PC-9 (cell line): ENCODE measurements at regions not wholly inside any gene's neighbourhood (a gene's known extent, or its start where the extent isn't known, plus 50 kb on each side); places are given as distances from the start of the nearest gene placed in this dataset.

Experiments used
- BruUV-seq: library from RNA; stranded (reverse); fragments of 400-500 nt; replicated peaks from 2 replicates; lab custom pipeline; 2021; lab: Mats Ljungman, UMichigan
- CTCF ChIA-PET: fragments of 300-600 bp; sonication (Branson Sonifier 250); formaldehyde crosslinking; loops from one replicate; lab custom pipeline; 2022; ENCODE audit warnings: antibody characterized with exemption; lab: Charles Lee
- POLR2A ChIA-PET: fragments of 300-600 bp; sonication (Branson Sonifier 250); formaldehyde crosslinking; loops from one replicate; lab custom pipeline; 2022; ENCODE audit warnings: antibody characterized with exemption; ENCODE audit not compliant: unreplicated experiment; lab: Charles Lee
- DNase-seq, 2 experiments: peaks; one replicate each; pipeline versions ENCODE4 v3.0.0 to v3.0.0-alpha.2; 2015 to 2022; ENCODE audit warnings: mixed read lengths in 1 of 2
- H2AFZ ChIP-seq: fragments of 200-600 bp; sonication (generic); 2 replicates; pipeline ENCODE4 v1.8.1; 2017; ENCODE audit warnings: antibody characterized with exemption
- H3F3A ChIP-seq: fragments of 200-600 bp; sonication (generic); 2 replicates; pipeline ENCODE4 v1.8.1; 2017; ENCODE audit warnings: antibody characterized with exemption, mild to moderate bottlenecking, low read depth; ENCODE audit not compliant: insufficient read depth
- H3K27ac ChIP-seq: fragments of 200-600 bp; sonication (generic); 2 replicates; pipeline ENCODE4 v1.6.1; 2016; ENCODE audit warnings: mixed run types
- H3K27me3 ChIP-seq: fragments of 200-600 bp; sonication (generic); 2 replicates; pipeline ENCODE4 v1.6.1; 2016; ENCODE audit warnings: low read depth, mixed run types; ENCODE audit not compliant: insufficient read depth
- H3K36me3 ChIP-seq: fragments of 200-600 bp; sonication (generic); 2 replicates; pipeline ENCODE4 v1.6.1; 2016; ENCODE audit warnings: low read depth, mixed run types
- H3K4me1 ChIP-seq: fragments of 200-600 bp; sonication (generic); replicated peaks from 2 replicates; pipeline ENCODE4 v1.6.1; 2016; ENCODE audit warnings: mixed run types; ENCODE audit not compliant: insufficient read depth
- H3K4me2 ChIP-seq: fragments of 200-600 bp; sonication (generic); 2 replicates; pipeline ENCODE4 v1.6.1; 2017; ENCODE audit warnings: mixed run types
- H3K4me3 ChIP-seq: fragments of 200-600 bp; sonication (generic); 2 replicates; pipeline ENCODE4 v1.6.1; 2016; ENCODE audit warnings: mixed run types
- H3K79me2 ChIP-seq: fragments of 200-600 bp; sonication (generic); 2 replicates; pipeline ENCODE4 v1.6.1; 2017; ENCODE audit warnings: low read depth, mixed run types
- H3K9me2 ChIP-seq: fragments of 200-600 bp; sonication (generic); 2 replicates; pipeline ENCODE4 v1.8.1; 2017; ENCODE audit warnings: mild to moderate bottlenecking; ENCODE audit not compliant: insufficient read depth
- H3K9me3 ChIP-seq: fragments of 200-600 bp; sonication (generic); 2 replicates; pipeline ENCODE4 v1.8.1; 2016; ENCODE audit warnings: low read depth; ENCODE audit not compliant: insufficient read depth
- H4K20me1 ChIP-seq: fragments of 200-600 bp; sonication (generic); 2 replicates; pipeline ENCODE4 v1.8.1; 2017; ENCODE audit not compliant: insufficient read depth
- EZH2 ChIP-seq: fragments of 200-600 bp; sonication (generic); IDR thresholded peaks from 2 replicates; pipeline ENCODE4 v1.8.0; 2017; ENCODE audit warnings: antibody characterized with exemption, low read depth
- intact Hi-C: fragments of 100-400 bp; cut with micrococcal nuclease; formaldehyde crosslinking; loops from one replicate; pipeline ENCODE4 v1.10.0; 2022; ENCODE audit not compliant: unreplicated experiment
- TF ChIP-seq, protein P1 (sequence below): fragments of 200-600 bp; sonication (generic); conservative IDR thresholded peaks from 2 replicates; pipeline ENCODE4 v1.6.1; 2017; ENCODE audit warnings: mixed run types, antibody characterized with exemption, mild to moderate bottlenecking, moderate library complexity

DNA sequence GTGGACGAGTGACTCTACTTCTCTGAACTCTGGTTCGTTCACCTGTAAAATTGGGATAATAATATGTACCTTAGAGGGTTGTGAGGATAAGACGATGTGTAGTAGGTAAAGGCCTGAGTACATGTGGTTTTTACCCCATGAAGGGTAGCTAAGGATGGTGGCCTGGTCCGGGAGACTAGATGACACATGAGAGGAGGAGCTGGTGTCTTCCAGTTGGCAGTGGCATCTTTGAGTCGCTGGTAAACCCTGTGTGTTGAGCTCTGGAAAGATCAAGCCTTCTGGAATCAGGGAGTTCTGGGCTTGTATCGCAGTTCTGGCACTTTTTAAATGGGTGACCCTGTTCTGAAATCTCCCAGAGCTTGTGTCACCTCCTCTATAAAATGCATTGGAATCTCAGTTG, 166.4 kb upstream of the ZNF618 start:
- no peak for DNase-seq
- no TSS peak for BruUV-seq
- Histone ChIP-seq H3F3A (no peaks in the 10 kb centered on the region), H3K36me3 (no peaks in the 10 kb centered on the region), H3K9me2 (no peaks in the 10 kb centered on the region), H3K4me1 (no peaks in the 10 kb centered on the region), H4K20me1 (no peaks in the 10 kb centered on the region), H3K9me3 (no peaks in the 10 kb centered on the region), H2AFZ (no peak overlapping the region), H3K27ac (no peak overlapping the region), H3K27me3 (peaks cover 57% of the 10 kb centered on the region), H3K4me3 (no peak overlapping the region), H3K4me2 (no peak overlapping the region), H3K79me2 (no peaks in the 10 kb centered on the region)
- intact Hi-C loops: no loop called here
- CTCF ChIA-PET: no interaction called here
- POLR2A ChIA-PET: no interaction called here
- TF ChIP-seq, protein P1, sequence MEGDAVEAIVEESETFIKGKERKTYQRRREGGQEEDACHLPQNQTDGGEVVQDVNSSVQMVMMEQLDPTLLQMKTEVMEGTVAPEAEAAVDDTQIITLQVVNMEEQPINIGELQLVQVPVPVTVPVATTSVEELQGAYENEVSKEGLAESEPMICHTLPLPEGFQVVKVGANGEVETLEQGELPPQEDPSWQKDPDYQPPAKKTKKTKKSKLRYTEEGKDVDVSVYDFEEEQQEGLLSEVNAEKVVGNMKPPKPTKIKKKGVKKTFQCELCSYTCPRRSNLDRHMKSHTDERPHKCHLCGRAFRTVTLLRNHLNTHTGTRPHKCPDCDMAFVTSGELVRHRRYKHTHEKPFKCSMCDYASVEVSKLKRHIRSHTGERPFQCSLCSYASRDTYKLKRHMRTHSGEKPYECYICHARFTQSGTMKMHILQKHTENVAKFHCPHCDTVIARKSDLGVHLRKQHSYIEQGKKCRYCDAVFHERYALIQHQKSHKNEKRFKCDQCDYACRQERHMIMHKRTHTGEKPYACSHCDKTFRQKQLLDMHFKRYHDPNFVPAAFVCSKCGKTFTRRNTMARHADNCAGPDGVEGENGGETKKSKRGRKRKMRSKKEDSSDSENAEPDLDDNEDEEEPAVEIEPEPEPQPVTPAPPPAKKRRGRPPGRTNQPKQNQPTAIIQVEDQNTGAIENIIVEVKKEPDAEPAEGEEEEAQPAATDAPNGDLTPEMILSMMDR: no peak
- no peak for TF ChIP-seq EZH2

DNA sequence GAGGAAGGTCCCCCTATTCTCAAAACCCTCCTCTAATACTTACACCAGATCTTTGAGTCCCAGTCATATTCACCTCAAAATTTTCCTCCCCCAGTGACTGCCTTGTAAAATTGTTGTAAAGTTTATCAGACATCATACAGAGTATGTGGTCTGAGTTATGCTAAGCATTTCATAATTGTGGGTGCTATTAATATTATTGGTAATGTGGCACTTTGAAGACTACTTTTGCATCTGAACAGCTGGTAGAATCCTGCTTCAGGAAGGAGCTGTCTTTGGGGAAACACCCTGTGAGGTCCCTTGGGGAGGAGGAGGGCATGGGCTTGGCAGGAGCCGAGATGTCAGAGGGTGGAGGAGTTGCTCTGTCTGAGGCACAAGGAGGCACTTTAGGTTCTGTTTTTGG, 164.9 kb upstream of the ZNF618 start:
- no peaks in the 10 kb centered on the region for H4K20me1 ChIP-seq
- H3F3A ChIP-seq: no peaks in the 10 kb centered on the region
- no peak overlapping the region for H3K4me2 ChIP-seq
- H3K9me2 ChIP-seq: no peaks in the 10 kb centered on the region
- no peaks in the 10 kb centered on the region for H3K79me2 ChIP-seq
- peaks cover 71% of the 10 kb centered on the region for H3K27me3 ChIP-seq
- BruUV-seq: no TSS peak
- no peaks in the 10 kb centered on the region for H3K9me3 ChIP-seq
- H3K4me3 ChIP-seq: no peak overlapping the region
- intact Hi-C loops: no loop called here
- H3K4me1 ChIP-seq: no peaks in the 10 kb centered on the region
- no peak overlapping the region for H2AFZ ChIP-seq
- DNase-seq: no peak
- POLR2A ChIA-PET: interaction anchor here (0.7 kb wide), 1 partner anchor 20 kb away, joined by 11 read pairs; no protein-coding TSS in a partner anchor
- CTCF ChIA-PET: no interaction called here
- TF ChIP-seq, protein P1: no peak
- no peak for TF ChIP-seq EZH2
- H3K36me3 ChIP-seq: no peaks in the 10 kb centered on the region
- H3K27ac ChIP-seq: no peak overlapping the region

DNA sequence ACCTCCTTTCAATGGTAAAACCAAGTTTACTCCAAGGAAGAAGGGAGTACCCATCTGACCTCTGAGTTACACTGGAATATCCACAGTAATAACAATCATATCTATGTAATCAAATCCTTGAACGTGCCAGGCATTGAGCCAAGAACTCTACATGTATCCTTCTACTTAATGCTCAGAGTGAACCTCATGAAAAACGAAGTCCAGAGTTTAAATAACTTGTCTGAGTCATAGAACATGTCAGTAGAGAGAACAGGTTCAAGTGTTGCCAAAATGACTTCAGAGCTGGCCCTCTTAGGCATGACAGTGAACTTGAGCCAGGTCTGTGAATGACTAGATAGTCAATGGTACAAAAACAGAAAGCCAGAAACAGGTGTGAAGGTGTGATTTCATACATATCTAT, 164.1 kb upstream of the ZNF618 start:
- Histone ChIP-seq H3K27ac (no peak overlapping the region), H3K4me3 (no peak overlapping the region), H3K9me2 (no peaks in the 10 kb centered on the region), H4K20me1 (no peaks in the 10 kb centered on the region), H3F3A (no peaks in the 10 kb centered on the region), H3K79me2 (no peaks in the 10 kb centered on the region), H3K4me1 (no peaks in the 10 kb centered on the region), H3K36me3 (no peaks in the 10 kb centered on the region), H3K4me2 (no peak overlapping the region), H3K27me3 (peaks cover 75% of the 10 kb centered on the region), H2AFZ (no peak overlapping the region), H3K9me3 (no peaks in the 10 kb centered on the region)
- DNase-seq: no peak
- TF ChIP-seq EZH2: no peak
- TF ChIP-seq, protein P1: no peak
- BruUV-seq: no TSS peak
- ChIA-PET POLR2A (no interaction called here), CTCF (no interaction called here)
- intact Hi-C loops: no loop called here
